ENCODE measurements at regions not wholly inside any gene's neighbourhood (a gene's known extent, or its start where the extent isn't known, plus 50 kb on each side); places are given as distances from the start of the nearest gene placed in this dataset.
"Not testable (repeated sequence)": the region's sequence is repeated elsewhere in the genome, so short reads cannot be mapped to it uniquely, and the experiment has no call there.

- no peak for DNase-seq (ENCODE audit: low spot score)
Observed at GRCh38 chr3:95172164-95172943, 1109.5 kb downstream of the NSUN3 start.

- DNase-seq (ENCODE audit: low spot score), result no peak
Observed at GRCh38 chr3:95177096-95177495, 1114.2 kb downstream of the NSUN3 start.

GRCh38 chr3:95184038-95184437 is 1121.2 kb downstream of the NSUN3 start:
- DNase-seq (ENCODE audit: low spot score), result no peak

GRCh38 chr3:95189348-95189747 is 1126.5 kb downstream of the NSUN3 start:
- no peak for DNase-seq (ENCODE audit: low spot score)

GRCh38 chr3:95197661-95198060 is 1134.8 kb downstream of the NSUN3 start:
- DNase-seq (ENCODE audit: low spot score), result no peak

- DNase-seq (ENCODE audit: low spot score), result no peak
Observed at GRCh38 chr3:95200384-95200783, 1137.5 kb downstream of the NSUN3 start.

GRCh38 chr3:95210878-95211277 is 1148.0 kb downstream of the NSUN3 start:
- no peak for DNase-seq (ENCODE audit: low spot score)

GRCh38 chr3:95212117-95212516 is 1149.3 kb downstream of the NSUN3 start:
- no peak for DNase-seq (ENCODE audit: low spot score)

- no peak for DNase-seq (ENCODE audit: low spot score)
Observed at GRCh38 chr3:95215437-95215957, 1152.6 kb downstream of the NSUN3 start.

GRCh38 chr3:95217661-95218060 is 1154.8 kb downstream of the NSUN3 start:
- DNase-seq (ENCODE audit: low spot score), result no peak

GRCh38 chr3:95218484-95218883 is 1155.6 kb downstream of the NSUN3 start:
- no peak for DNase-seq (ENCODE audit: low spot score)

GRCh38 chr3:95226437-95226836 is 1163.6 kb downstream of the NSUN3 start:
- no peak for DNase-seq (ENCODE audit: low spot score)

- no peak for DNase-seq (ENCODE audit: low spot score)
Observed at GRCh38 chr3:95227092-95227491, 1164.2 kb downstream of the NSUN3 start.

GRCh38 chr3:95228416-95228815 is 1165.6 kb downstream of the NSUN3 start:
- DNase-seq (ENCODE audit: low spot score), result no peak

- no peak for DNase-seq (ENCODE audit: low spot score)
Observed at GRCh38 chr3:95235916-95236315, 1173.1 kb downstream of the NSUN3 start.

GRCh38 chr3:95237783-95238182 is 1174.9 kb downstream of the NSUN3 start:
- no peak for DNase-seq (ENCODE audit: low spot score)

GRCh38 chr3:95240395-95240794 is 1177.5 kb downstream of the NSUN3 start:
- no peak for DNase-seq (ENCODE audit: low spot score)

- not testable (repeated sequence) for DNase-seq (ENCODE audit: low spot score)
Observed at GRCh38 chr3:95241256-95241655, 1178.4 kb downstream of the NSUN3 start.

- DNase-seq (ENCODE audit: low spot score), result no peak
Observed at GRCh38 chr3:95246413-95246812, 1183.6 kb downstream of the NSUN3 start.

- DNase-seq (ENCODE audit: low spot score), result no peak
Observed at GRCh38 chr3:95254061-95254460, 1191.2 kb downstream of the NSUN3 start.

GRCh38 chr3:95254758-95255157 is 1191.9 kb downstream of the NSUN3 start:
- no peak for DNase-seq (ENCODE audit: low spot score)

- DNase-seq (ENCODE audit: low spot score), result no peak
Observed at GRCh38 chr3:95265129-95265528, 1202.3 kb downstream of the NSUN3 start.

GRCh38 chr3:95271395-95271794 is 1208.5 kb downstream of the NSUN3 start:
- no peak for DNase-seq (ENCODE audit: low spot score)

GRCh38 chr3:95272166-95272565 is 1209.3 kb downstream of the NSUN3 start:
- DNase-seq (ENCODE audit: low spot score), result no peak
